ENCODE measurements at regions not wholly inside any gene's neighbourhood (a gene's known extent, or its start where the extent isn't known, plus 50 kb on each side); places are given as distances from the start of the nearest gene placed in this dataset.
A peak's percentile ranks its signal among the peaks of the same experiment; 100 is the strongest.
"Not testable (repeated sequence)": the region's sequence is repeated elsewhere in the genome, so short reads cannot be mapped to it uniquely, and the experiment has no call there.

GRCh38 chr3:88467191-88467590 lies 317.4 kb downstream of the C3orf38 start:
- Mint-ChIP-seq H3K4me1 (ENCODE audit: low read depth in 2 of 2) (no peaks in the 10 kb centered on the region), H3K9me3 (peaks cover 20% of the 10 kb centered on the region), H3K36me3 (peaks cover 18% of the 10 kb centered on the region), H3K4me3 (no peak overlapping the region), H3K27me3 (no peaks in the 10 kb centered on the region), H3K27ac (no peak overlapping the region)
- no peak for ATAC-seq
- DNase-seq (ENCODE audit: low spot score): no peak

- Mint-ChIP-seq H3K4me1 (ENCODE audit: low read depth in 2 of 2) (no peaks in the 10 kb centered on the region), H3K27me3 (no peaks in the 10 kb centered on the region), H3K4me3 (no peak overlapping the region), H3K9me3 (peaks cover 24% of the 10 kb centered on the region), H3K27ac (no peak overlapping the region), H3K36me3 (peaks cover 18% of the 10 kb centered on the region)
- DNase-seq (ENCODE audit: low spot score) (no peak), ATAC-seq (no peak)
Measured at GRCh38 chr3:88469216-88469615, 319.5 kb downstream of the C3orf38 start.

- Mint-ChIP-seq H3K4me3 (no peak overlapping the region), H3K27ac (no peak overlapping the region), H3K27me3 (no peaks in the 10 kb centered on the region), H3K4me1 (ENCODE audit: low read depth in 2 of 2) (no peaks in the 10 kb centered on the region), H3K9me3 (peaks cover 14% of the 10 kb centered on the region), H3K36me3 (peaks cover 9% of the 10 kb centered on the region)
- DNase-seq (ENCODE audit: low spot score) (no peak), ATAC-seq (no peak)
Measured at GRCh38 chr3:88478460-88478859, 328.7 kb downstream of the C3orf38 start.

DNA sequence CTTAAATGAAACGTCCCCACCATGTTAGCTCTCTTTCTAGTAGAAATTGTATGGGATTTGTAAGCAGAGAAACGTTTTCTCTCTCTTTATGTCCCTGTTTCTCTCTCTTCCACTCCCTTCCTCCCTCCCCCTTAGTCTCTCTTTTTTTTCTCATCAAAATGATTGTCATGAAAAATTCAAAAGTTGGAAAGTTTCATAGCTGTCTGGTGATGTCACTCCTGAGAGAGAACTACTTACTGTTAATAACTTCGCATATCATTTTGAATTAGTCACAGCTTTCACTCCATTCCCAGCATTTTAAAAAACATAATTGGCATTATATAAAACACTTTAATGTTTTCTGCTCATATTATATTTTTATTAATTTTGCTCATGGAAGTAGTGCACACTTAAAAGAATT lies 331.1 kb downstream of the C3orf38 start:
- H3K27ac Mint-ChIP-seq: no peak overlapping the region
- ATAC-seq (no peak), DNase-seq (ENCODE audit: low spot score) (no peak)
- no peaks in the 10 kb centered on the region for H3K4me1 Mint-ChIP-seq (ENCODE audit: low read depth in 2 of 2)
- no peak overlapping the region for H3K4me3 Mint-ChIP-seq
- peaks cover 9% of the 10 kb centered on the region for H3K36me3 Mint-ChIP-seq
- H3K27me3 Mint-ChIP-seq: no peaks in the 10 kb centered on the region
- peaks cover 17% of the 10 kb centered on the region for H3K9me3 Mint-ChIP-seq

DNA sequence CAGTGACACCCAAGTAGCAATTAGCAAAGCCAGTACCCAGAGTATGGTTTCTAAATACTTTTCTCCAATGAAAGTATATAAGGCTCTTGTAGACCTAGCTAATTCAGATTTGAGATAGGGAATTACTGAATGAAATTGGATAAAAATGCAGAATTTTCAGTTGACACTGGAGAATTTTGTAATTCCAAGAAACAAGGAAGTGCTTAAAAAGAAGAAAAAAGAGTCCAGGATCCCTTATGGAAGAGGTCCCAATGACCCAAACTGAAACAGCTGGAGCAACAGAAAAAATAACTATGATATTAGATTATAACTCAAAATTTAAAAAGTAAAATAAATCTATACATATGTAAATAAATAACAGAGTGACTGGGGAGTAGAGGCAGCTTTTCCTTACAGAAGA lies 335.2 kb downstream of the C3orf38 start:
- no peaks in the 10 kb centered on the region for H3K4me1 Mint-ChIP-seq (ENCODE audit: low read depth in 2 of 2)
- H3K36me3 Mint-ChIP-seq: peaks cover 9% of the 10 kb centered on the region
- H3K27me3 Mint-ChIP-seq: no peaks in the 10 kb centered on the region
- no peak overlapping the region for H3K4me3 Mint-ChIP-seq
- peaks cover 13% of the 10 kb centered on the region for H3K9me3 Mint-ChIP-seq
- DNase-seq (ENCODE audit: low spot score) (no peak), ATAC-seq (no peak)
- H3K27ac Mint-ChIP-seq: no peak overlapping the region

DNA sequence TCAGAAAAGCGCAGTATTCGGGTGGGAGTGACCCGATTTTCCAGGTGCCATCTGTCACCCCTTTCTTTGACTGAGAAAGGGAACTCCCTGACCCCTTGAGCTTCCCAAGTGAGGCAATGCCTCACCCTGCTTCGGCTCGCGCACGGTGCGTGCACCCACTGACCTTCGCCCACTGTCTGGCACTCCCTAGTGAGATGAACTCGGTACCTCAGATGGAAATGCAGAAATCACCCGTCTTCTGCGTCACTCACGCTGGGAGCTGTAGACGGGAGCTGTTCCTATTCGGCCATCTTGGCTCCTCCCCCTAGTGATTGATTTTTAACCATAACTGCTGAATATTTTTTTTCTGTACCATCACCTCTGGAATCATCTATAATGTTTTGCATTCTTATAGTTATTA lies 359.1 kb downstream of the C3orf38 start:
- H3K27ac Mint-ChIP-seq; H3K4me3 Mint-ChIP-seq; H3K36me3 Mint-ChIP-seq; ATAC-seq; DNase-seq (ENCODE audit: low spot score); H3K4me1 Mint-ChIP-seq (ENCODE audit: low read depth in 2 of 2); H3K27me3 Mint-ChIP-seq: not testable (repeated sequence)
- H3K9me3 Mint-ChIP-seq: peaks cover 20% of the 10 kb centered on the region

DNA sequence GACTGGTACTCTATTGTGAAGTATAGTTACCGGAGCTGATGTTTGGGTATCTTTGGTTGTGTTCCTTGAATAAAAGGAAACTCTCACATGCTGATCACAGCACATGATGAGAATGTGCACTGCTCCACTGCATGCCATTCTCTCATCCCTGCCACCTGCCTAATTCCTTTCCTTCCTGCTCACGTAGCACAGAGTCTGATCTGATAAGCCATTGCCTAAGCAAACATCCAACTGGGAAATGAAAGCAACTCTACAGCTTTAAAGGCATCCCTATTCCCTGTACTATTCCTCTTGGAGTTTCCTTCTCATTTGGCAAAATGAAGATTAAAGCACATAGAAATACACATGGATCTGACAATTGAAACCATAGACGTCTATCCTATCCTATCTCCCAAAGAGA lies 359.8 kb downstream of the C3orf38 start:
- ATAC-seq: no peak
- Mint-ChIP-seq H3K27ac (no peak overlapping the region), H3K9me3 (peaks cover 23% of the 10 kb centered on the region), H3K4me3 (no peak overlapping the region), H3K4me1 (ENCODE audit: low read depth in 2 of 2) (no peaks in the 10 kb centered on the region), H3K36me3 (peaks cover 7% of the 10 kb centered on the region), H3K27me3 (no peaks in the 10 kb centered on the region)
- DNase-seq (ENCODE audit: low spot score): no peak

DNA sequence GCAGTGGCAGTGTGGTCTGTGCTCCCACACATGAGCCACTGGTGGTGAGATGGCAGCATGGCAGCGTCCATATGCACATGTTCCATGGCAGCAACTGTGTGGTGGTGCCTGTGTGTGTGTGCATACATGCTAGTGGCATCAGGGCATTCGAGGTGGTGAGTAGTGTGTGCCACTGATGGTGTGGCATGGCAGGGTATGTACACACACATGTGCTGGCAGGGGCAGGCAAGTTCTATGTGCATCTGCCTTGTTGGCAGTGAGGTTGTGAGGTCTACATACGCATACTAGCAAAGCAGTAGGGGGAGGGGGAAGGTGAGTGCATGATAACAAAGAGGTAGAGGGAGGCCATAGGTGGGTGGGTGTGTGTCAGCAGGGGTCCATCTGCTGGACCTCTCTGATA lies 378.7 kb downstream of the C3orf38 start:
- DNase-seq (ENCODE audit: low spot score) (no peak), ATAC-seq (peak in 1 of 2 donors; percentile 24)
- H3K36me3 Mint-ChIP-seq: peaks cover under 1% of the 10 kb centered on the region
- H3K27ac Mint-ChIP-seq: no peak overlapping the region
- H3K4me1 Mint-ChIP-seq (ENCODE audit: low read depth in 2 of 2): no peaks in the 10 kb centered on the region
- H3K9me3 Mint-ChIP-seq: peaks cover 24% of the 10 kb centered on the region
- no peaks in the 10 kb centered on the region for H3K27me3 Mint-ChIP-seq
- no peak overlapping the region for H3K4me3 Mint-ChIP-seq

GRCh38 chr3:88534534-88534933 lies 384.8 kb downstream of the C3orf38 start:
- H3K36me3 Mint-ChIP-seq: no peaks in the 10 kb centered on the region
- no peak overlapping the region for H3K4me3 Mint-ChIP-seq
- H3K9me3 Mint-ChIP-seq: peaks cover 5% of the 10 kb centered on the region
- no peak for ATAC-seq
- no peaks in the 10 kb centered on the region for H3K4me1 Mint-ChIP-seq (ENCODE audit: low read depth in 2 of 2)
- H3K27me3 Mint-ChIP-seq: no peaks in the 10 kb centered on the region
- no peak for DNase-seq (ENCODE audit: low spot score)
- no peak overlapping the region for H3K27ac Mint-ChIP-seq

GRCh38 chr3:88535563-88535962 lies 385.8 kb downstream of the C3orf38 start:
- no peaks in the 10 kb centered on the region for H3K4me1 Mint-ChIP-seq (ENCODE audit: low read depth in 2 of 2)
- no peaks in the 10 kb centered on the region for H3K36me3 Mint-ChIP-seq
- H3K27me3 Mint-ChIP-seq: no peaks in the 10 kb centered on the region
- DNase-seq (ENCODE audit: low spot score) (no peak), ATAC-seq (no peak)
- peaks cover 5% of the 10 kb centered on the region for H3K9me3 Mint-ChIP-seq
- H3K4me3 Mint-ChIP-seq: no peak overlapping the region
- no peak overlapping the region for H3K27ac Mint-ChIP-seq

- no peaks in the 10 kb centered on the region for H3K27me3 Mint-ChIP-seq
- H3K36me3 Mint-ChIP-seq: no peaks in the 10 kb centered on the region
- H3K4me3 Mint-ChIP-seq: no peak overlapping the region
- DNase-seq (ENCODE audit: low spot score) (no peak), ATAC-seq (no peak)
- H3K4me1 Mint-ChIP-seq (ENCODE audit: low read depth in 2 of 2): no peaks in the 10 kb centered on the region
- H3K27ac Mint-ChIP-seq: no peak overlapping the region
- peaks cover 16% of the 10 kb centered on the region for H3K9me3 Mint-ChIP-seq
Measured at GRCh38 chr3:88542916-88543315, 393.2 kb downstream of the C3orf38 start.

GRCh38 chr3:88572450-88572849 lies 422.7 kb downstream of the C3orf38 start:
- H3K27me3 Mint-ChIP-seq: no peaks in the 10 kb centered on the region
- no peak for ATAC-seq
- H3K4me3 Mint-ChIP-seq: no peak overlapping the region
- H3K9me3 Mint-ChIP-seq: peaks cover 21% of the 10 kb centered on the region
- no peaks in the 10 kb centered on the region for H3K4me1 Mint-ChIP-seq (ENCODE audit: low read depth in 2 of 2)
- no peak overlapping the region for H3K27ac Mint-ChIP-seq
- H3K36me3 Mint-ChIP-seq: peaks cover 13% of the 10 kb centered on the region
- DNase-seq (ENCODE audit: low spot score): no peak

DNA sequence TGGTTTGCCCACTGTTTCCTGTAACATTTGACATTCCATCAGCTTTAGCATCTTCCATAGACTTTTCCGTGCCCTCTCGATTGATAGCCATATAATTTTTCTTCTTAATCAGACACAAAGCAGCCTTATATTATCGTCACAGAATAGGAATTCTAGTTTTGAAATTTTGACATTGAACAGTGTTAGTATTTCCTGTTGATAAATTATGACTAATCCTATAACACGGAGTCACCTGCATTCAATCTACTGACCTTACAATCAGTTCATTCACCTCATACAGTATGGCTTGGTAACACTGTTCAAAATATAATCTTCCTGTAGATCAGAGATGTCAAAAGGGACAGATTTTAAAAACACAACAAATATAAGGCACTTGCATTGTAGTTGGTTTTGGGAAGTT lies 423.7 kb downstream of the C3orf38 start:
- Mint-ChIP-seq H3K9me3 (peaks cover 21% of the 10 kb centered on the region), H3K4me3 (no peak overlapping the region), H3K27me3 (no peaks in the 10 kb centered on the region), H3K4me1 (ENCODE audit: low read depth in 2 of 2) (no peaks in the 10 kb centered on the region), H3K36me3 (peaks cover 13% of the 10 kb centered on the region), H3K27ac (no peak overlapping the region)
- DNase-seq (ENCODE audit: low spot score) (no peak), ATAC-seq (no peak)

DNA sequence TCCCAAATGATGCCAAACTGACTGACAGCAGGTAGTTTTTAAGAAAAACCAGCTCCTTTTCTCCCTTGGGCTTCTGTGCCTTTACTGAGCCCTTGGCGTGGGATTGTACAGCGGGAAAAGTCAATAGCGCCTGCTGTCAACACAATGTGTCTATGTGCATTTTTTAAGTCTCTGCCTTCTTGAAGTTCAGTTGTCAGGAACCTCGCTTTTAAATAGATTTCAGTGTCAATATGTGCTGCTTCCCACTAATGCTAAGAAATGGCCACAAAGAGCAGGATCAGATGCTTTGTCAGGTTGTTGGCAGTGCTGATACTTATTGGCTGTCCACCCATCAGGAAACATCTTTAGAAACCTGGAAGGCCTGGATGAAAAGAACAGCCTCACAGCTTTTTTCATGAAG lies 424.4 kb downstream of the C3orf38 start:
- no peak overlapping the region for H3K4me3 Mint-ChIP-seq
- no peaks in the 10 kb centered on the region for H3K27me3 Mint-ChIP-seq
- H3K9me3 Mint-ChIP-seq: peaks cover 19% of the 10 kb centered on the region
- peaks cover 11% of the 10 kb centered on the region for H3K36me3 Mint-ChIP-seq
- DNase-seq (ENCODE audit: low spot score): no peak
- ATAC-seq: no peak
- no peaks in the 10 kb centered on the region for H3K4me1 Mint-ChIP-seq (ENCODE audit: low read depth in 2 of 2)
- no peak overlapping the region for H3K27ac Mint-ChIP-seq

GRCh38 chr3:88584451-88584850 lies 434.7 kb downstream of the C3orf38 start:
- Mint-ChIP-seq H3K4me1 (ENCODE audit: low read depth in 2 of 2) (no peaks in the 10 kb centered on the region), H3K36me3 (peaks cover 4% of the 10 kb centered on the region), H3K9me3 (peaks cover 18% of the 10 kb centered on the region), H3K27me3 (no peaks in the 10 kb centered on the region), H3K27ac (no peak overlapping the region), H3K4me3 (no peak overlapping the region)
- ATAC-seq (no peak), DNase-seq (ENCODE audit: low spot score) (no peak)
